ENCODE measurements at regions not wholly inside any gene's neighbourhood (a gene's known extent, or its start where the extent isn't known, plus 50 kb on each side); places are given as distances from the start of the nearest gene placed in this dataset.

DNA sequence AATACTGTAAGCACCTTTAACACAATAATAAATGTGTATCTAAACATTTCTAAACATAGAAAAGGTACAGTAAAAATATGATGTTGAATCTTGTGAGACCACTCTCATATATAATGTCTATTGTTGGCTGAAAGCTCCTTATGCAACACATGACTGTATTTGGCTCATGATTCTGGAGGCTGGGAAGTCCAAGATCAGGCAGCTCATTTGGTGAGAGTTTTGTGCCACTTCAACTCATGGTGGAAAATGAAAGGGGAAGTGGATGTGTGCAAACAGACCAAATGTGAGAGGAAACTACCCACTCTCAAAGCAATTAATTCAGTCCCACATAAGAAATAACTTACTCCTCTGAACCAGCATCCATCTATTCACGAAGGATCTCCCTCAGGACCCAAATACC, 257.7 kb upstream of the OPRM1 start:
- Histone ChIP-seq H3K9me3 (no peaks in the 10 kb centered on the region), H3K4me1 (no peaks in the 10 kb centered on the region), H3K36me3 (no peaks in the 10 kb centered on the region), H3K27me3 (no peaks in the 10 kb centered on the region), H3K4me3 (no peak overlapping the region), H3K9ac (ENCODE audit: low read depth in 2 of 2, low read length in 2 of 2) (no peak overlapping the region), H3K27ac (no peak overlapping the region)
- TF ChIP-seq, protein P1, sequence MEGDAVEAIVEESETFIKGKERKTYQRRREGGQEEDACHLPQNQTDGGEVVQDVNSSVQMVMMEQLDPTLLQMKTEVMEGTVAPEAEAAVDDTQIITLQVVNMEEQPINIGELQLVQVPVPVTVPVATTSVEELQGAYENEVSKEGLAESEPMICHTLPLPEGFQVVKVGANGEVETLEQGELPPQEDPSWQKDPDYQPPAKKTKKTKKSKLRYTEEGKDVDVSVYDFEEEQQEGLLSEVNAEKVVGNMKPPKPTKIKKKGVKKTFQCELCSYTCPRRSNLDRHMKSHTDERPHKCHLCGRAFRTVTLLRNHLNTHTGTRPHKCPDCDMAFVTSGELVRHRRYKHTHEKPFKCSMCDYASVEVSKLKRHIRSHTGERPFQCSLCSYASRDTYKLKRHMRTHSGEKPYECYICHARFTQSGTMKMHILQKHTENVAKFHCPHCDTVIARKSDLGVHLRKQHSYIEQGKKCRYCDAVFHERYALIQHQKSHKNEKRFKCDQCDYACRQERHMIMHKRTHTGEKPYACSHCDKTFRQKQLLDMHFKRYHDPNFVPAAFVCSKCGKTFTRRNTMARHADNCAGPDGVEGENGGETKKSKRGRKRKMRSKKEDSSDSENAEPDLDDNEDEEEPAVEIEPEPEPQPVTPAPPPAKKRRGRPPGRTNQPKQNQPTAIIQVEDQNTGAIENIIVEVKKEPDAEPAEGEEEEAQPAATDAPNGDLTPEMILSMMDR (IDR thresholded peaks at IDR 0.05), result no peak
- DNase-seq, result no peak
- intact Hi-C loops (cut with DNase I), result no loop called here

DNA sequence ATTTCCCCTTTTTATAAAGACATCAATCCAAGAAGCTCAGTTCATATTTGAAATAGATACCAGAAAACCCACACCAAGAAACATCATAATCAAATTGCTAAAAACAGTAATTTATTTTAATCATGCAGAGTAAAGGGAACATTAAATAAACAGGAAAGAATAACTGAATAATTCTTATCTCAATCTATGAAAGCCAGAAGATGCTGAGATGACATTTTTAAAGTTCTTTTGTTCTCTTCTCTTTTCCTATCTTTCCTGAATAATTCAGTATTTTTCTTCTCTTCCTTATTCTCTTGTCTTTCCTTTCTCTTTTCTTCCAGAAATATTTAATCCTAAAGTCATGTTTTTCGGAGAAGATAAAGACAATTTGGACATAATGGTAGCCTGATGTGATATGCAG, 259.0 kb upstream of the OPRM1 start:
- intact Hi-C loops (cut with DNase I), result no loop called here
- H3K9ac ChIP-seq (ENCODE audit: low read depth in 2 of 2, low read length in 2 of 2), result no peak overlapping the region
- no peak overlapping the region for H3K27ac ChIP-seq
- TF ChIP-seq, protein P1 (IDR thresholded peaks at IDR 0.05), result no peak
- no peak overlapping the region for H3K4me3 ChIP-seq
- H3K36me3 ChIP-seq, result no peaks in the 10 kb centered on the region
- no peak for DNase-seq
- H3K4me1 ChIP-seq, result no peaks in the 10 kb centered on the region
- H3K27me3 ChIP-seq, result no peaks in the 10 kb centered on the region
- no peaks in the 10 kb centered on the region for H3K9me3 ChIP-seq

DNA sequence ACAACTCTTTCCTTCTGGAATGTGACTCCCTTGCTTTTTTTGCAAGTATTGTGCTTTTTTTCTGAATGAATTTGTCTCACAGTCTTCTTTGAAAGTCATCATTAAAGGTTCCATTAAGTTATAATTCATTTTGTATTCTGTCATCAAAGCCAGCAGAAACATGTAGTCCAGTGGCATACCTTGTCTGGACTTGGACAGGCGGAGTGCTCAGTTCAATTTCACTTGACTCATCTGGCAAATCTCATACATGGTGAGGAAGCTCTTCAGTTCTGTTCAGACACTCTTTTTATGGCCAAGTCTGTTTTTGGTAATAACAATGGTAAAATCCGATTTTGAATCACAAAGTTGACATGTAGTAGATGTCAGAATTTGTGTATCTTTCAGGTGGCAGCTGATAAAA, 260.8 kb upstream of the OPRM1 start:
- no peaks in the 10 kb centered on the region for H3K27me3 ChIP-seq
- H3K36me3 ChIP-seq, result no peaks in the 10 kb centered on the region
- DNase-seq, result no peak
- H3K27ac ChIP-seq, result no peak overlapping the region
- no peaks in the 10 kb centered on the region for H3K9me3 ChIP-seq
- H3K4me3 ChIP-seq, result no peak overlapping the region
- no peaks in the 10 kb centered on the region for H3K4me1 ChIP-seq
- no peak overlapping the region for H3K9ac ChIP-seq (ENCODE audit: low read depth in 2 of 2, low read length in 2 of 2)
- TF ChIP-seq, protein P1 (IDR thresholded peaks at IDR 0.05), result no peak
- intact Hi-C loops (cut with DNase I), result no loop called here

DNA sequence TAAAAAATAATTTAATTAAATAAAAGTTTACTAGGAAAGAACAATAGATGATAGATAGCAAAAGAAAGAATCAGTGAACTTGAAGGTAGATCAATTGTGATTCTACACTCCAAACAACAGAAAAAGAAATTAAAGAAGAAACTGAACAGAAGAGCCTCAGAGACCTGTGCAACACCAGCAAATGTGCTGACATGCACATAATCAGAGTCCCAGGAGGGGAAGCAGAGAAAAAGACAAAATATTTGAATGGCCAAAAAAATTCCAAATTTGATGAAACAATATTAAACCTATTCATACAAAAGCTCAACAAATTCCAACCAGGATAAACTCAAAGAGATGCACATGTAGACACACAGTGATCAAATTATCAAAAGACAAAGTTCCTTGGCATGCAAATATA, 267.5 kb upstream of the OPRM1 start:
- no peak overlapping the region for H3K9ac ChIP-seq (ENCODE audit: low read depth in 2 of 2, low read length in 2 of 2)
- H3K4me1 ChIP-seq, result no peaks in the 10 kb centered on the region
- no peak for DNase-seq
- H3K4me3 ChIP-seq, result no peak overlapping the region
- H3K27me3 ChIP-seq, result no peaks in the 10 kb centered on the region
- H3K27ac ChIP-seq, result no peak overlapping the region
- intact Hi-C loops (cut with DNase I), result no loop called here
- no peaks in the 10 kb centered on the region for H3K36me3 ChIP-seq
- TF ChIP-seq, protein P1 (IDR thresholded peaks at IDR 0.05), result no peak
- no peaks in the 10 kb centered on the region for H3K9me3 ChIP-seq

DNA sequence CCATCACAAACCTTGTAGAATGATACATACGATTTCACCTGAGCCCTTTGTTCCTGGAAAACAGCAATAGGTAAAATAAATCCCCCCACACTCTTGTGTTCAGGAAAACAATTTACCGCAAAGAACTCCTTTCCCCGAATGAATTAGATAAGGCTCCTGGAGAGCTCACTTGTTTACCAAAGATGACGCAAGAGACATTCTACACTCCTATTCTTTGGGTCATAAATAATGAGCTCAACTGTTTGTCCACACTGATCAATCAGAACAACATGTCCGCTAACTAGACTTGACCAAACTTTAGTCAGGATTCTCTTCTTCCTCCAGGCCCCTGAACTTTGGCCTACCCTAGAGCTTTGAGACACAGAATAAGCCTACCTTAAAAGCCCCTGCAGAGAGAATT, 271.9 kb upstream of the OPRM1 start:
- intact Hi-C loops (cut with DNase I), result no loop called here
- TF ChIP-seq, protein P1 (IDR thresholded peaks at IDR 0.05), result no peak
- Histone ChIP-seq H3K9ac (ENCODE audit: low read depth in 2 of 2, low read length in 2 of 2) (no peak overlapping the region), H3K9me3 (no peaks in the 10 kb centered on the region), H3K4me1 (no peaks in the 10 kb centered on the region), H3K4me3 (no peak overlapping the region), H3K36me3 (no peaks in the 10 kb centered on the region), H3K27me3 (no peaks in the 10 kb centered on the region), H3K27ac (no peak overlapping the region)
- no peak for DNase-seq

DNA sequence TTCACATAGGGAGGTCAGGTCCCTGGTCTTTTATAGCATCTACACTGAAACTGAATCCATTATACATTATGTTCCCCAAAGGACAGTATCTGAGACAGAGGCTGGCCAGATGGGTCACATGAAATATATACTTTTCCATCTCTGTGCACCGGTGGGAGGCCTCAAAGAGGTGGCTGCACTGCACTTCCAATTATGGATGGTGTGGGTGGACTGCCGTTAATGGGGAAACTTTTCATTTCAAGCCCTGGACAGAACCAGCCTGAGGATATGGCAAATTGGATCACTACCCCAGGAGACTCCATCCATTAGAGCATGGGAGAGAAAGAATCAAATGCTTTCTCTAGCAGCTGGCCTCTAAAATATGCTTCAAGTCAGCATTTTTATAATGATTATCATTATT, 280.5 kb upstream of the OPRM1 start:
- H3K9ac ChIP-seq (ENCODE audit: low read depth in 2 of 2, low read length in 2 of 2), result no peak overlapping the region
- TF ChIP-seq, protein P1 (IDR thresholded peaks at IDR 0.05), result no peak
- H3K4me3 ChIP-seq, result no peak overlapping the region
- intact Hi-C loops (cut with DNase I), result no loop called here
- H3K27ac ChIP-seq, result no peak overlapping the region
- H3K9me3 ChIP-seq, result no peaks in the 10 kb centered on the region
- DNase-seq, result no peak
- H3K27me3 ChIP-seq, result no peaks in the 10 kb centered on the region
- no peaks in the 10 kb centered on the region for H3K4me1 ChIP-seq
- H3K36me3 ChIP-seq, result no peaks in the 10 kb centered on the region
